ENCODE measurements at regions not wholly inside any gene's neighbourhood (a gene's known extent, or its start where the extent isn't known, plus 50 kb on each side); places are given as distances from the start of the nearest gene placed in this dataset.

DNA sequence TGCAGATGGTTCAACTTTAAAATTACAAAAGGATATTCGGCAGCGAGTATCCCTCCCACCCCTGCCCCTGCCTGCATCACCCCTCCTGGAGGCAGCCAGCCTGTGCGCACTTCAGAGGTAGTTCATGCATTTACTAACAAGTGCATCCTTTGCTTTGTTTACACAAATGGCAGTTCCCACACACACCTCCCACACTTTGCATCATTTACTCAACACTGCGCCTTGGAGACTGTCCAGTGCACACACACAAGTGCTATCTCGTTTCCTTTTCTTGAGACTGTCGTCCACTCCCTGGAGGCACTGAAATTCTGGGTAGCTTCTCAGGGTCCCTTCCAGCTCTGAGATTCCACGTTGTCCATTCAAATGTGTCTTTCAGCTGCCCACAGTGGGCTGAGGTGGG is 53.1 kb upstream of the VSX1 start:
- TF ChIP-seq, protein P1, sequence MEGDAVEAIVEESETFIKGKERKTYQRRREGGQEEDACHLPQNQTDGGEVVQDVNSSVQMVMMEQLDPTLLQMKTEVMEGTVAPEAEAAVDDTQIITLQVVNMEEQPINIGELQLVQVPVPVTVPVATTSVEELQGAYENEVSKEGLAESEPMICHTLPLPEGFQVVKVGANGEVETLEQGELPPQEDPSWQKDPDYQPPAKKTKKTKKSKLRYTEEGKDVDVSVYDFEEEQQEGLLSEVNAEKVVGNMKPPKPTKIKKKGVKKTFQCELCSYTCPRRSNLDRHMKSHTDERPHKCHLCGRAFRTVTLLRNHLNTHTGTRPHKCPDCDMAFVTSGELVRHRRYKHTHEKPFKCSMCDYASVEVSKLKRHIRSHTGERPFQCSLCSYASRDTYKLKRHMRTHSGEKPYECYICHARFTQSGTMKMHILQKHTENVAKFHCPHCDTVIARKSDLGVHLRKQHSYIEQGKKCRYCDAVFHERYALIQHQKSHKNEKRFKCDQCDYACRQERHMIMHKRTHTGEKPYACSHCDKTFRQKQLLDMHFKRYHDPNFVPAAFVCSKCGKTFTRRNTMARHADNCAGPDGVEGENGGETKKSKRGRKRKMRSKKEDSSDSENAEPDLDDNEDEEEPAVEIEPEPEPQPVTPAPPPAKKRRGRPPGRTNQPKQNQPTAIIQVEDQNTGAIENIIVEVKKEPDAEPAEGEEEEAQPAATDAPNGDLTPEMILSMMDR (IDR thresholded peaks at IDR 0.05), result no peak
- Histone ChIP-seq H3K4me3 (ENCODE audit: low read depth in 1 of 2, low read length in 1 of 2) (no peak overlapping the region), H3K9me3 (no peaks in the 10 kb centered on the region), H3K27ac (no peak overlapping the region), H3K27me3 (peaks cover 17% of the 10 kb centered on the region), H3K4me1 (ENCODE audit: control insufficient read depth in 1 of 2, insufficient read depth in 1 of 2, low read depth in 1 of 2, low read length in 1 of 2) (no peaks in the 10 kb centered on the region), H3K36me3 (no peaks in the 10 kb centered on the region)

DNA sequence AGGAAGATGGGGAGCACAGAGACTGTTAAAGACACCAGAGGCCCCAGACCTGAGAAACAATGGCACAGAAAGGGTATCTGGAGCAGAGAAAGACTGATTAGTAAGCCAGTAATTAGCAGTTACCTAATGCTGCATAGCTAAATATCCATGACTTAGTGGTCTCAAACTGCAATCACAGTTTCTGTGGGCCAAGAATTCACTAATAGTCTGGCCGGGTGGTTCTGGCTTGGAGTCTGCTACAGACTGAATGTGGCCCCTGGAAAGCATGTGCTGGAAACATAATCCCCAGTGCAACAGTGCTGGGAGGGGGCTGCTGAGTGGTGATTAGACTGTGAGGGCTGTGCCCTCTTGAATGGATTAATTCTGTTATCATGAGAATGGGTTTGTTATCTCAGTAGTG is 54.1 kb upstream of the VSX1 start:
- Histone ChIP-seq H3K27ac (no peak overlapping the region), H3K9me3 (no peaks in the 10 kb centered on the region), H3K27me3 (peaks cover 18% of the 10 kb centered on the region), H3K4me3 (ENCODE audit: low read depth in 1 of 2, low read length in 1 of 2) (no peak overlapping the region), H3K36me3 (no peaks in the 10 kb centered on the region), H3K4me1 (ENCODE audit: control insufficient read depth in 1 of 2, insufficient read depth in 1 of 2, low read depth in 1 of 2, low read length in 1 of 2) (no peaks in the 10 kb centered on the region)
- TF ChIP-seq, protein P1 (IDR thresholded peaks at IDR 0.05), result no peak

DNA sequence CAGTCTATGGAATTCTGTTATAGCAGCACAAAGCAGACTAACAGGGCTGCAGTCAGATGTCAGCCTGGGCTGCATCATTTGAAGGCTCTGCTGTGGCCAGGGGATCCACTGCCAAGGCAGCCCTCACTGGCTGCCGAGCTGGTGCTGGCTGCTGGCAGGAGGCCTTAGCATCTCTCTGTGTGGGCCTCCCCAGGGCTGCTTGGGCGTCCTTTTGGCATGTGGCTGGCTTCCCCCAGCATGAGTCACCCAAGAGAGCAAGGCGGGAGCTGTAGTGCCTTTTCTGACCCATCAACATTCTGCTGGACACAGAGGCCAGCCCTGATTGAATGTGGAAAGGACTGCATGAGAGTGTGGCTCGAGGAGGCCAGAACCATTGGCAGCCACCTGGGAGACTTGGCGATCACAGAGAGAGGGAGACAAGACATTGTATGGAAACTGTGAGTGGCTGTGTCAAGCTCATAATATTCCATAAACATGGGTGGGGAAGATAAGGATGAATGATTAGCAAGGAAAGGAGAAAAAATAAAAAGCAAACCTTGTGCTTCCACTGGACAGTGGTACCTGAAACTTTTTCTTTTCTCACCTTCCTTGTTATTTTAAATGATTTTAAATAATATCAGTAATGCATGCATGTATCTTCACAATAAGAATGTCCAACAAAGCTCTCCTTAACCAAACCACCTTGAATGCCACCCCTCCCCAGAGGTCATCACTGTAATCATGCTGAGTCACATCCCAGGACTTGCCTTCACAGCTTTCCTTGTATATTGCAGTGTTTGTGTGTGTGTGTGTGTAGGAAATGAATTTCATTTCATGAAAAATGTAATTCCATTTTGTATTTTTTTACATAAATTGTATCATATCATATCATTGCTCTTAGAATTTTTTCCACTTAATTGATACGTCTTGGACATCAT is 55.0 kb upstream of the VSX1 start:
- no peak overlapping the region for H3K4me3 ChIP-seq (ENCODE audit: low read depth in 1 of 2, low read length in 1 of 2)
- H3K27ac ChIP-seq, result no peak overlapping the region
- TF ChIP-seq, protein P1 (IDR thresholded peaks at IDR 0.05), result no peak
- no peaks in the 10 kb centered on the region for H3K36me3 ChIP-seq
- H3K4me1 ChIP-seq (ENCODE audit: control insufficient read depth in 1 of 2, insufficient read depth in 1 of 2, low read depth in 1 of 2, low read length in 1 of 2), result no peaks in the 10 kb centered on the region
- no peaks in the 10 kb centered on the region for H3K9me3 ChIP-seq
- peaks cover 19% of the 10 kb centered on the region for H3K27me3 ChIP-seq

DNA sequence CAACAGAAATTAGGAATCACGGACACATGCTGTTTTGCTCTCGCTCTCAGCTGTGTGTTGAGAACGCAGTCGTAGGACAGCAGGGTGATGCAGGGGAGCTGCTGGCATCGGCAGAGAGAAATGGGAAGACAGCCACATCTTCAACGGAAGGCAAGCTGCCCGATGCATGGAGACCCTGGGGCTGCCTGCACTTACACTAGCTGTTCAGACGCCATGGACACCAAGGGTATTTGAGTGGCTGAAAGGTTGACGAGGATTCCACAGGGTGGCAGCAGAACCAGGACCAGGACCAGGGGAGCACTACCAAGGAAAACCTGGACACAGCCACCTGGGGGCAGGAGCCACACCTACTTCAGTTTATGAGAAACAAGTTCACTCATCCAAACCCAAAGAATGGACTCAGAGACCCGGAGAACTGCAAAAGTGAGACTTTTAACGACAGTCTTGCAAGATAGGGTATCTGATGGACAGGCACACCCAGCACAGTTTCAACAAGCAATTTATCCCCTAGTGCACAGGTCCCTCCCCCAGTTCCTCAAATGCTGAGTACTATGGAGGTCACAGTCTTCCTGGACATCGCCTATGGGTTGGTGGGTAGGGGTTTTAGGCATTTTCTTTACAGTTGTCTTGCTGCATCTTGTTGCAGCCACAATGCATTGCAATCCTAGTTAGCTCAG is 56.3 kb upstream of the ENTPD6 start:
- H3K4me3 ChIP-seq (ENCODE audit: low read depth in 1 of 2, low read length in 1 of 2), result no peak overlapping the region
- H3K27me3 ChIP-seq, result peaks cover 26% of the 10 kb centered on the region

DNA sequence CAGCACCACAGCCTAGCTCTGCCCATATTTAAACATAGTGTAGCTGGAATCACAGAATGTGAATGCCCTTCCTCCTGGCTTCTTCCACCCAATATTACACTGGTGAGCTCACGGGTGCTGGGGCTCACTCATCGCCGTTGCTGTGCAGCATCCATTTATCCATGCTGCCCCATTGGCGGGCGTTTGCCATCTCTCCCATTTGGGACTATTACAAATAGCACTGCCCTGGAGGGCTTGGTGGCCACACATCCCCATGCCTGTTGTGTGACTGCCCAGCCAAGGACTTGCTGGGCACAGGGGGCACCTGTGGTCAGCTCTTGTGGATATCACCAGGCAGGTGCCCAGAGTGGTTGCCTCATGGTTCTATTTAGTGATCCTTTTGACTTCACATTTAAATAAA is 54.5 kb upstream of the ENTPD6 start:
- Histone ChIP-seq H3K27me3 (peaks cover 36% of the 10 kb centered on the region), H3K4me1 (ENCODE audit: control insufficient read depth in 1 of 2, insufficient read depth in 1 of 2, low read depth in 1 of 2, low read length in 1 of 2) (no peaks in the 10 kb centered on the region), H3K27ac (no peak overlapping the region), H3K36me3 (no peaks in the 10 kb centered on the region), H3K4me3 (ENCODE audit: low read depth in 1 of 2, low read length in 1 of 2) (no peak overlapping the region), H3K9me3 (no peaks in the 10 kb centered on the region)
- TF ChIP-seq, protein P1 (IDR thresholded peaks at IDR 0.05), result no peak

More for the DNA sequence above, 56.3 kb upstream of the ENTPD6 start:
- H3K4me1 ChIP-seq (ENCODE audit: control insufficient read depth in 1 of 2, insufficient read depth in 1 of 2, low read depth in 1 of 2, low read length in 1 of 2), result no peaks in the 10 kb centered on the region
- no peak overlapping the region for H3K27ac ChIP-seq
- H3K9me3 ChIP-seq, result no peaks in the 10 kb centered on the region
- TF ChIP-seq, protein P1 (IDR thresholded peaks at IDR 0.05), result no peak
- no peaks in the 10 kb centered on the region for H3K36me3 ChIP-seq
